ENCODE measurements at regions not wholly inside any gene's neighbourhood (a gene's known extent, or its start where the extent isn't known, plus 50 kb on each side); places are given as distances from the start of the nearest gene placed in this dataset.
"Not testable (repeated sequence)": the region's sequence is repeated elsewhere in the genome, so short reads cannot be mapped to it uniquely, and the experiment has no call there.

- DNase-seq = no peak
Measured at GRCh38 chr7:66542528-66543269, 86.0 kb upstream of the KCTD7 start.

- no peak for DNase-seq
Measured at GRCh38 chr7:66549466-66549865, 79.2 kb upstream of the KCTD7 start.

GRCh38 chr7:66553001-66553400, 75.7 kb upstream of the KCTD7 start:
- DNase-seq = no peak

- not testable (repeated sequence) for DNase-seq
Measured at GRCh38 chr7:66553675-66554074, 75.0 kb upstream of the KCTD7 start.

- not testable (repeated sequence) for DNase-seq
Measured at GRCh38 chr7:66554291-66554690, 74.4 kb upstream of the KCTD7 start.

GRCh38 chr7:66554842-66555430, 73.7 kb upstream of the KCTD7 start:
- not testable (repeated sequence) for DNase-seq

GRCh38 chr7:66556177-66556548, 72.5 kb upstream of the KCTD7 start:
- DNase-seq = no peak

- DNase-seq = no peak
Measured at GRCh38 chr7:66556549-66557213, 72.0 kb upstream of the KCTD7 start.

- peak; percentile 73 for DNase-seq
Measured at GRCh38 chr7:66557214-66558200, 71.2 kb upstream of the KCTD7 start.

GRCh38 chr7:66558201-66558641, 70.5 kb upstream of the KCTD7 start:
- no peak for DNase-seq

- DNase-seq = no peak
Measured at GRCh38 chr7:66558660-66559465, 69.8 kb upstream of the KCTD7 start.

GRCh38 chr7:66564045-66564444, 64.6 kb upstream of the KCTD7 start:
- DNase-seq = no peak

GRCh38 chr7:66570179-66570578, 58.5 kb upstream of the KCTD7 start:
- not testable (repeated sequence) for DNase-seq

- no peak for DNase-seq
Measured at GRCh38 chr7:66571568-66571967, 57.1 kb upstream of the KCTD7 start.

- DNase-seq = not testable (repeated sequence)
Measured at GRCh38 chr7:66573782-66574495, 54.7 kb upstream of the KCTD7 start.

- DNase-seq = not testable (repeated sequence)
Measured at GRCh38 chr7:66574768-66575167, 53.9 kb upstream of the KCTD7 start.

GRCh38 chr7:66575398-66575797, 53.3 kb upstream of the KCTD7 start:
- no peak for DNase-seq

GRCh38 chr7:66576646-66577045, 52.0 kb upstream of the KCTD7 start:
- no peak for DNase-seq
